OCI-LY3 (cell line): ENCODE measurements at regions not wholly inside any gene's neighbourhood (a gene's known extent, or its start where the extent isn't known, plus 50 kb on each side); places are given as distances from the start of the nearest gene placed in this dataset.

Source experiments
- H2AFZ ChIP-seq: fragments of 200-600, 300-600 bp; shearing (Covaris generic); 2 replicates; pipeline ENCODE4 v1.6.0; 2014; ENCODE audit warnings: antibody characterized with exemption, low read depth, low read length
- H3K27ac ChIP-seq: fragments of 200-600, 300-600 bp; sonication (generic); 2 replicates; pipeline ENCODE4 v1.5.1; 2014; ENCODE audit warnings: mild to moderate bottlenecking, low read length, moderate library complexity, mixed read lengths
- H3K27me3 ChIP-seq: fragments of 200-600, 300-600 bp; sonication (generic); 2 replicates; pipeline ENCODE4 v1.6.1; 2014; ENCODE audit warnings: low read depth, low read length, mixed read lengths
- H3K36me3 ChIP-seq: fragments of 200-600, 300-600 bp; sonication (generic); replicated peaks from 2 replicates; pipeline ENCODE3; 2014; ENCODE audit warnings: low read depth, low read length, mixed read lengths
- H3K4me1 ChIP-seq: fragments of 300-600, 200-600 bp; sonication (generic); 2 replicates; pipeline ENCODE4 v1.6.1; 2014; ENCODE audit warnings: low read length, mixed read lengths
- H3K4me2 ChIP-seq: fragments of 200-600, 300-600 bp; sonication (generic); 2 replicates; pipeline ENCODE4 v1.6.1; 2014; ENCODE audit warnings: low read length, mixed read lengths
- H3K4me3 ChIP-seq: fragments of 300-600, 200-600 bp; sonication (generic); 2 replicates; pipeline ENCODE4 v1.5.1; 2014; ENCODE audit warnings: antibody characterized with exemption, mild to moderate bottlenecking, low read length, moderate library complexity
- H3K79me2 ChIP-seq: fragments of 300-600, 200-600 bp; shearing (Covaris generic); 2 replicates; pipeline ENCODE4 v1.6.1; 2014; ENCODE audit warnings: mild to moderate bottlenecking, low read length, mixed read lengths
- H3K9ac ChIP-seq: fragments of 300-600, 200-600 bp; shearing (Covaris generic); 2 replicates; pipeline ENCODE4 v1.6.0; 2014; ENCODE audit warnings: mild to moderate bottlenecking, low read length, moderate library complexity
- H3K9me3 ChIP-seq: fragments of 200-600, 300-600 bp; shearing (Covaris generic); 2 replicates; pipeline ENCODE4 v1.6.1; 2014; ENCODE audit warnings: low read length, mixed read lengths; ENCODE audit not compliant: insufficient read depth
- H4K20me1 ChIP-seq: fragments of 200-600, 300-600 bp; sonication (generic); 2 replicates; pipeline ENCODE4 v1.6.1; 2016; ENCODE audit warnings: low read length, mixed read lengths; ENCODE audit not compliant: insufficient read depth
- CTCF ChIP-seq: fragments of 200-600, 300-600 bp; sonication (generic); IDR thresholded peaks from 2 replicates; pipeline ENCODE4 v1.5.1; 2014; ENCODE audit warnings: antibody characterized with exemption, low read length, low read depth
- EZH2phosphoT487 ChIP-seq: fragments of 200-600 bp; shearing (Covaris generic); IDR thresholded peaks from 2 replicates; pipeline ENCODE4 v1.6.1; 2018; ENCODE audit warnings: antibody characterized with exemption, mixed run types, low read depth

- Histone ChIP-seq H3K27ac (no peak overlapping the region), H3K36me3 (no peaks in the 10 kb centered on the region), H4K20me1 (no peaks in the 10 kb centered on the region), H3K4me2 (no peak overlapping the region), H3K4me1 (no peaks in the 10 kb centered on the region), H3K9me3 (peaks cover 5% of the 10 kb centered on the region), H3K79me2 (no peaks in the 10 kb centered on the region), H3K27me3 (no peaks in the 10 kb centered on the region), H3K4me3 (no peak overlapping the region), H2AFZ (no peak overlapping the region), H3K9ac (no peak overlapping the region)
- TF ChIP-seq EZH2phosphoT487: no peak
- TF ChIP-seq CTCF: no peak
Observed at GRCh38 chr13:109468123-109468522, 318.3 kb downstream of the IRS2 start.

GRCh38 chr13:109465148-109465547 lies 321.2 kb downstream of the IRS2 start:
- peaks cover 11% of the 10 kb centered on the region for H3K9me3 ChIP-seq
- H3K79me2 ChIP-seq: no peaks in the 10 kb centered on the region
- no peak overlapping the region for H3K4me3 ChIP-seq
- no peaks in the 10 kb centered on the region for H4K20me1 ChIP-seq
- H2AFZ ChIP-seq: no peak overlapping the region
- H3K36me3 ChIP-seq: no peaks in the 10 kb centered on the region
- TF ChIP-seq EZH2phosphoT487 (no peak), CTCF (no peak)
- no peaks in the 10 kb centered on the region for H3K4me1 ChIP-seq
- H3K27me3 ChIP-seq: no peaks in the 10 kb centered on the region
- no peak overlapping the region for H3K27ac ChIP-seq
- no peak overlapping the region for H3K4me2 ChIP-seq
- no peak overlapping the region for H3K9ac ChIP-seq

GRCh38 chr13:109454167-109454917 lies 332.0 kb downstream of the IRS2 start:
- Histone ChIP-seq H3K27ac (no peak overlapping the region), H3K79me2 (no peaks in the 10 kb centered on the region), H3K4me3 (no peak overlapping the region), H3K36me3 (no peaks in the 10 kb centered on the region), H2AFZ (no peak overlapping the region), H4K20me1 (no peaks in the 10 kb centered on the region), H3K4me1 (no peaks in the 10 kb centered on the region), H3K4me2 (no peak overlapping the region), H3K27me3 (no peaks in the 10 kb centered on the region), H3K9me3 (no peaks in the 10 kb centered on the region), H3K9ac (no peak overlapping the region)
- no peak for TF ChIP-seq CTCF
- no peak for TF ChIP-seq EZH2phosphoT487

GRCh38 chr13:109451726-109452125 lies 334.7 kb downstream of the IRS2 start:
- Histone ChIP-seq H3K27ac (no peak overlapping the region), H3K9ac (no peak overlapping the region), H2AFZ (no peak overlapping the region), H3K27me3 (no peaks in the 10 kb centered on the region), H3K36me3 (no peaks in the 10 kb centered on the region), H3K4me1 (no peaks in the 10 kb centered on the region), H3K79me2 (no peaks in the 10 kb centered on the region), H3K4me2 (no peak overlapping the region), H3K9me3 (no peaks in the 10 kb centered on the region), H3K4me3 (no peak overlapping the region), H4K20me1 (no peaks in the 10 kb centered on the region)
- TF ChIP-seq CTCF: no peak
